CD14-positive monocyte (primary cell): ENCODE measurements at regions not wholly inside any gene's neighbourhood (a gene's known extent, or its start where the extent isn't known, plus 50 kb on each side); places are given as distances from the start of the nearest gene placed in this dataset.

Experiments used
- DNase-seq, 3 donors: peaks; one replicate each; pipeline ENCODE4 v3.0.0-alpha.2; 2011 to 2022
- H2AFZ ChIP-seq: 2 replicates; pipeline ENCODE4 v1.6.0; 2012; ENCODE audit warnings: mild to moderate bottlenecking, low read depth, low read length, inconsistent platforms; ENCODE audit not compliant: insufficient read depth, poor library complexity, severe bottlenecking
- H3K27ac ChIP-seq, 2 donors: 1 replicate in 1 of 2; 2 replicates in 1 of 2; pipeline ENCODE4 v1.5.1; 2012 to 2013; ENCODE audit warnings: low read length in 2 of 2, control low read depth in 1 of 2, inconsistent platforms in 1 of 2, low read depth in 1 of 2, mild to moderate bottlenecking in 1 of 2
- H3K27me3 ChIP-seq, 2 donors: one replicate each; pipeline versions ENCODE4 v1.6.0 to v1.6.1; 2011 to 2013; ENCODE audit warnings: low read length in 2 of 2; ENCODE audit not compliant: control insufficient read depth in 2 of 2, insufficient read depth in 2 of 2
- H3K36me3 ChIP-seq, 2 donors: replicated peaks in 1 of 2; 1 replicate in 1 of 2; 2 replicates in 1 of 2; pipeline versions ENCODE4 v1.5.1 to v1.6.1; 2012 to 2013; ENCODE audit warnings: low read length in 2 of 2, control low read depth in 1 of 2, inconsistent platforms in 1 of 2, mild to moderate bottlenecking in 1 of 2; ENCODE audit not compliant: insufficient read depth in 2 of 2, control insufficient read depth in 1 of 2
- H3K4me1 ChIP-seq, 2 donors: 1 replicate in 1 of 2; 2 replicates in 1 of 2; pipeline versions ENCODE4 v1.5.1 to v1.6.1; 2012 to 2013; ENCODE audit warnings: low read length in 2 of 2, control low read depth in 1 of 2, inconsistent platforms in 1 of 2, mild to moderate bottlenecking in 1 of 2, moderate library complexity in 1 of 2; ENCODE audit not compliant: insufficient read depth in 2 of 2, control insufficient read depth in 1 of 2
- H3K4me2 ChIP-seq: replicated peaks from 2 replicates; pipeline ENCODE3; 2012; ENCODE audit warnings: low read length, moderate library complexity, mild to moderate bottlenecking; ENCODE audit not compliant: poor library complexity, severe bottlenecking; ENCODE audit errors: extremely low read depth
- H3K4me3 ChIP-seq, 3 experiments: fragments of 200-600 bp in 1 of 3; sonication (generic) in 1 of 3; replicated peaks in 1 of 3; 1 replicate in 2 of 3; 2 replicates in 1 of 3; pipeline ENCODE4 v1.5.1; 2011 to 2013; ENCODE audit warnings: low read length in 3 of 3, mild to moderate bottlenecking in 3 of 3, control low read depth in 2 of 3, low read depth in 2 of 3, inconsistent platforms in 1 of 3, moderate library complexity in 1 of 3
- H3K79me2 ChIP-seq: 2 replicates; pipeline ENCODE4 v1.6.0; 2012; ENCODE audit warnings: mild to moderate bottlenecking, control low read depth, inconsistent platforms, low read length, moderate library complexity; ENCODE audit not compliant: insufficient read depth
- H3K9ac ChIP-seq: 2 replicates; pipeline ENCODE4 v1.6.0; 2017; ENCODE audit warnings: low read length, mild to moderate bottlenecking; ENCODE audit not compliant: insufficient read depth, poor library complexity, severe bottlenecking
- H3K9me3 ChIP-seq, 2 donors: replicated peaks in 1 of 2; 1 replicate in 1 of 2; 2 replicates in 1 of 2; pipeline versions ENCODE4 v1.5.1 to v1.6.1; 2012 to 2013; ENCODE audit warnings: low read length in 2 of 2, control low read depth in 1 of 2; ENCODE audit not compliant: control insufficient read depth in 1 of 2, insufficient read depth in 1 of 2
- H4K20me1 ChIP-seq: 2 replicates; pipeline ENCODE4 v1.6.0; 2012; ENCODE audit warnings: mild to moderate bottlenecking, low read length, control low read depth, moderate library complexity; ENCODE audit not compliant: insufficient read depth
- H3K27ac Mint-ChIP-seq, 7 donors: one replicate each; pipeline ENCODE4 v1.8.0; 2020; ENCODE audit warnings: mild to moderate bottlenecking in 7 of 7, mixed read lengths in 7 of 7, moderate library complexity in 6 of 7, inconsistent platforms in 2 of 7
- H3K27me3 Mint-ChIP-seq, 3 donors: one replicate each; pipeline ENCODE4 v1.8.0; 2021 to 2022; ENCODE audit warnings: low read depth in 3 of 3, mild to moderate bottlenecking in 3 of 3, mixed read lengths in 3 of 3, moderate library complexity in 3 of 3, inconsistent platforms in 1 of 3
- H3K36me3 Mint-ChIP-seq, 2 donors: one replicate each; pipeline ENCODE4 v1.8.0; 2020; ENCODE audit warnings: mixed read lengths in 2 of 2, inconsistent platforms in 1 of 2, mild to moderate bottlenecking in 1 of 2
- H3K4me1 Mint-ChIP-seq: one replicate; pipeline ENCODE4 v1.8.0; 2020; ENCODE audit warnings: mild to moderate bottlenecking, mixed read lengths
- H3K4me3 Mint-ChIP-seq, 2 donors: one replicate each; pipeline ENCODE4 v1.8.0; 2020; ENCODE audit warnings: mild to moderate bottlenecking in 2 of 2, mixed read lengths in 2 of 2, moderate library complexity in 1 of 2
- H3K9me3 Mint-ChIP-seq, 7 donors: one replicate each; pipeline ENCODE4 v1.8.0; 2020 to 2022; ENCODE audit warnings: mixed read lengths in 7 of 7, mild to moderate bottlenecking in 6 of 7, moderate library complexity in 6 of 7, inconsistent platforms in 2 of 7
- WGBS: methylation state at CpG from one replicate; pipeline ENCODE4 v1.1.5; 2013; ENCODE audit warnings: missing lambda C conversion rate; ENCODE audit not compliant: insufficient coverage; 5-methylcytosine and 5-hydroxymethylcytosine counted together
- intact Hi-C, 2 donors: fragments of 100-400 bp; cut with micrococcal nuclease; formaldehyde crosslinking; loops; one replicate each; pipeline versions ENCODE4 v1.15.0 to v1.15.1; 2023
- TF ChIP-seq, protein P1 (sequence below): fragments of 200-600 bp; IDR thresholded peaks from one replicate; pipeline ENCODE4 v1.8.0; 2022; ENCODE audit warnings: antibody characterized with exemption, mild to moderate bottlenecking

DNA sequence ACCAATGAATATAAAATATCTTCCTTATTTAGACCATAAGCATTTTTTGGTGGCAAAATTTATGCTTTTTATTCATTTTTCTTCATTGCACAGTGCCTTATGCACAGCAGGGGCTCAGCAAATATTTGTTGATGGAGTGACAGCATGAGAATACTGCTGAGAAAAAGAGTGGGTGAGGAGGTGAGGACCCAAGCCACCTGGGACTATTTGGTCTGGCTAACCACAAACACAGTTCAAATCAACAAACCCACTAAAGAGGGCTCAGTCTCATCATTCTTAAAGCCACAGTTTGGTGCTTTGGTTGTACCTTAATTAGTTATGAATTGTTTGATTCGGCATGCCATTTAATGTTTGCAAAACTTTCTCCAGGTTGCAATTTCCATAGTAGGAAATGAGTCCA is 183.5 kb upstream of the ZNF521 start:
- intact Hi-C loops: no loop called here
- no peak overlapping the region for H3K27ac ChIP-seq
- no peak overlapping the region for H3K4me3 Mint-ChIP-seq
- no peaks in the 10 kb centered on the region for H3K36me3 Mint-ChIP-seq
- H3K4me3 ChIP-seq: no peak overlapping the region
- H3K4me1 ChIP-seq: no peaks in the 10 kb centered on the region
- H2AFZ ChIP-seq: no peak overlapping the region
- H3K27me3 ChIP-seq: no peaks in the 10 kb centered on the region
- H3K36me3 ChIP-seq: no peaks in the 10 kb centered on the region
- no peaks in the 10 kb centered on the region for H3K79me2 ChIP-seq
- H4K20me1 ChIP-seq: no peaks in the 10 kb centered on the region
- TF ChIP-seq, protein P1, sequence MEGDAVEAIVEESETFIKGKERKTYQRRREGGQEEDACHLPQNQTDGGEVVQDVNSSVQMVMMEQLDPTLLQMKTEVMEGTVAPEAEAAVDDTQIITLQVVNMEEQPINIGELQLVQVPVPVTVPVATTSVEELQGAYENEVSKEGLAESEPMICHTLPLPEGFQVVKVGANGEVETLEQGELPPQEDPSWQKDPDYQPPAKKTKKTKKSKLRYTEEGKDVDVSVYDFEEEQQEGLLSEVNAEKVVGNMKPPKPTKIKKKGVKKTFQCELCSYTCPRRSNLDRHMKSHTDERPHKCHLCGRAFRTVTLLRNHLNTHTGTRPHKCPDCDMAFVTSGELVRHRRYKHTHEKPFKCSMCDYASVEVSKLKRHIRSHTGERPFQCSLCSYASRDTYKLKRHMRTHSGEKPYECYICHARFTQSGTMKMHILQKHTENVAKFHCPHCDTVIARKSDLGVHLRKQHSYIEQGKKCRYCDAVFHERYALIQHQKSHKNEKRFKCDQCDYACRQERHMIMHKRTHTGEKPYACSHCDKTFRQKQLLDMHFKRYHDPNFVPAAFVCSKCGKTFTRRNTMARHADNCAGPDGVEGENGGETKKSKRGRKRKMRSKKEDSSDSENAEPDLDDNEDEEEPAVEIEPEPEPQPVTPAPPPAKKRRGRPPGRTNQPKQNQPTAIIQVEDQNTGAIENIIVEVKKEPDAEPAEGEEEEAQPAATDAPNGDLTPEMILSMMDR: no peak
- H3K9me3 Mint-ChIP-seq: peaks cover 0 to 11% (median 4%) of the 10 kb centered on the region in 7 donors
- no peaks in the 10 kb centered on the region for H3K9me3 ChIP-seq
- H3K27me3 Mint-ChIP-seq: peaks cover 0 to 2% (median 2%) of the 10 kb centered on the region in 3 donors
- H3K27ac Mint-ChIP-seq: no peak overlapping the region
- no peak overlapping the region for H3K4me2 ChIP-seq
- H3K4me1 Mint-ChIP-seq: no peaks in the 10 kb centered on the region
- no CpG with 5 or more reads among the region's 1 CpG for WGBS
- H3K9ac ChIP-seq: no peak overlapping the region
- DNase-seq: no peak

DNA sequence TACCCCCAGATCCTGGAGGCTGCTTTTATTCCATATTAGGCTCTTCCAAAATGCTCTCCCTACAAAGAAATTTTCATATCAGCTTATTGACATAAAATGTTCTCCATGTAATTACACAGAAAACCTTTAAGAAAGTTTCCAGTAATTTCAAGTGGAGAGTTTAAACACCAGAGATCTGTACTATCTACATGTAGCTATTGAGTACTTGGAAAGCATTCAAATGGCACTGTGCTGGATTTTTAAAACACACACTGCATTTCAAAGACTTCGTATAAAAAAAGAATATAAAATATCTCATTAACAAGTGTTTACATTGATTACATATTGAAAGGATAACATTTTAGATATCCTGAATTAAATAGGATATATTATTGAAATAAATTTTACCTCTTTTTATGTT is 182.4 kb upstream of the ZNF521 start:
- Mint-ChIP-seq H3K36me3 (no peaks in the 10 kb centered on the region), H3K9me3 (peaks cover 0 to 11% (median 4%) of the 10 kb centered on the region in 7 donors), H3K27me3 (peaks cover 0 to 2% (median 2%) of the 10 kb centered on the region in 3 donors), H3K4me3 (no peak overlapping the region), H3K4me1 (no peaks in the 10 kb centered on the region), H3K27ac (no peak overlapping the region)
- Histone ChIP-seq H3K79me2 (no peaks in the 10 kb centered on the region), H3K9me3 (no peaks in the 10 kb centered on the region), H4K20me1 (no peaks in the 10 kb centered on the region), H3K9ac (no peak overlapping the region), H3K4me2 (no peak overlapping the region), H2AFZ (no peak overlapping the region), H3K36me3 (no peaks in the 10 kb centered on the region), H3K4me3 (no peak overlapping the region), H3K27me3 (no peaks in the 10 kb centered on the region), H3K4me1 (no peaks in the 10 kb centered on the region), H3K27ac (no peak overlapping the region)
- TF ChIP-seq, protein P1: no peak
- no peak for DNase-seq
- intact Hi-C loops: no loop called here
- WGBS: no CpG with 5 or more reads among the region's 1 CpG
